IMR-90 (cell line): ENCODE measurements at regions not wholly inside any gene's neighbourhood (a gene's known extent, or its start where the extent isn't known, plus 50 kb on each side); places are given as distances from the start of the nearest gene placed in this dataset.

Experiments
- BHLHE40 ChIP-seq: fragments of 150-350 bp; IDR thresholded peaks from 2 replicates; pipeline ENCODE4 v1.6.1; 2016; ENCODE audit warnings: mild to moderate bottlenecking, low read depth, low read length
- CEBPB ChIP-seq: IDR thresholded peaks from 2 replicates; pipeline ENCODE4 v1.6.1; 2012; ENCODE audit warnings: low read depth, low read length, improper control_type of control experiment
- FOS ChIP-seq: fragments of 150-350 bp; IDR thresholded peaks from 2 replicates; pipeline ENCODE4 v1.6.1; 2016; ENCODE audit warnings: low read depth, low read length
- POLR2A ChIP-seq: IDR thresholded peaks from 2 replicates; pipeline ENCODE4 v1.6.1; 2012; ENCODE audit warnings: mild to moderate bottlenecking, low read depth, low read length
- RAD21 ChIP-seq: IDR thresholded peaks from 2 replicates; pipeline ENCODE4 v1.6.1; 2012; ENCODE audit warnings: low read length, improper control_type of control experiment
- SMC3 ChIP-seq: fragments of 150-350 bp; IDR thresholded peaks from 2 replicates; pipeline ENCODE4 v1.6.1; 2016; ENCODE audit warnings: low read depth, mild to moderate bottlenecking, antibody characterized with exemption, low read length, moderate library complexity
- TF ChIP-seq, protein P1 (sequence below): conservative IDR thresholded peaks from 2 replicates; pipeline ENCODE4 v1.5.1; 2012; ENCODE audit warnings: mild to moderate bottlenecking, low read depth, low read length, improper control_type of control experiment

DNA sequence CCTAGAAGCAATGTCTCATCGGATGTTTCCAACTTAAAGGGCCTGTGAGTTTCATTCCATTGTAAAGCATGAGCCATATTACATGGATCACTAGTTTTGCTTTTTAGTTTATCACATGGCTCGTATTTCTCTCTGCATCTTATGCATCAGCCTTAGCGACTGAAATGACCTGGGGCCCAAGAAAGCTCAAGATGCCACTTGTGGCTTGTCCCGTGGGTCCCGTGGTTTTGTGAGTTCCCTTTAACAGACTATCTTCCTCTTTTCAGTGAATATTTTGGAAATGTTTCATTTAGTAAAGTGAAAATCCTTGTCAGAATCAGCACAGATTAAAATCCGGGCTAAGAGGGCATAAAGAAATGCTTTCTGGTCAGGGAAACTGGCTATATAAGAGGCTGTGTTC lies 86.2 kb upstream of the PPM1H start:
- TF ChIP-seq, protein P1, sequence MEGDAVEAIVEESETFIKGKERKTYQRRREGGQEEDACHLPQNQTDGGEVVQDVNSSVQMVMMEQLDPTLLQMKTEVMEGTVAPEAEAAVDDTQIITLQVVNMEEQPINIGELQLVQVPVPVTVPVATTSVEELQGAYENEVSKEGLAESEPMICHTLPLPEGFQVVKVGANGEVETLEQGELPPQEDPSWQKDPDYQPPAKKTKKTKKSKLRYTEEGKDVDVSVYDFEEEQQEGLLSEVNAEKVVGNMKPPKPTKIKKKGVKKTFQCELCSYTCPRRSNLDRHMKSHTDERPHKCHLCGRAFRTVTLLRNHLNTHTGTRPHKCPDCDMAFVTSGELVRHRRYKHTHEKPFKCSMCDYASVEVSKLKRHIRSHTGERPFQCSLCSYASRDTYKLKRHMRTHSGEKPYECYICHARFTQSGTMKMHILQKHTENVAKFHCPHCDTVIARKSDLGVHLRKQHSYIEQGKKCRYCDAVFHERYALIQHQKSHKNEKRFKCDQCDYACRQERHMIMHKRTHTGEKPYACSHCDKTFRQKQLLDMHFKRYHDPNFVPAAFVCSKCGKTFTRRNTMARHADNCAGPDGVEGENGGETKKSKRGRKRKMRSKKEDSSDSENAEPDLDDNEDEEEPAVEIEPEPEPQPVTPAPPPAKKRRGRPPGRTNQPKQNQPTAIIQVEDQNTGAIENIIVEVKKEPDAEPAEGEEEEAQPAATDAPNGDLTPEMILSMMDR = no peak
- no peak for TF ChIP-seq POLR2A
- no peak for TF ChIP-seq RAD21
- TF ChIP-seq BHLHE40 = no peak
- TF ChIP-seq CEBPB = no peak
- TF ChIP-seq FOS = no peak
- no peak for TF ChIP-seq SMC3
